ENCODE measurements at regions not wholly inside any gene's neighbourhood (a gene's known extent, or its start where the extent isn't known, plus 50 kb on each side); places are given as distances from the start of the nearest gene placed in this dataset.

DNA sequence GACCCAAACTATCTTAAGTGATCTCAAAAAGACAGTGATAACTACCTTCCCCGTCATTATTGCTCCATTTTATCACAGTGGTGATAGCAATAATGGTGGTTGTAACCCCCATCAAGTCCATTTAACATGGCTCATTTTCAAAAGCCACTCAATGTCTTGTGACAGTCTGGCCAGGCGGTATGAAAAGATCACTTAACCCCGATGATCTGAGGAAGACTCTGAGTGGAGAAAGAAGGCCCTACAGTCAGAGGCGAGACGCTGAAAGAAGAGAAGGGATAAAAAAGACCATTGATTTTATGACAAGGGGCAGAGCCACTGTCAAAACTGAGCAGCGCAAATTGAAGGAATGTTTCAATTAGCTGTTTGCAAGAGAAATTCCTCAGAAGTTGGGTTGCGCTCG is 417.2 kb upstream of the PBX1 start:
- 40 to 46% methylated on average over 8 of the region's 8 CpGs for WGBS, 2 experiments (ENCODE audit: low coverage in 1 of 2, low lambda C conversion rate in 2 of 2, missing lambda C conversion rate in 2 of 2)
- Histone ChIP-seq H4K20me1 (ENCODE audit: insufficient read depth) (no peaks in the 10 kb centered on the region), H3K4me2 (ENCODE audit: unreplicated experiment) (no peak overlapping the region), H3K9me2 (ENCODE audit: insufficient read depth) (no peaks in the 10 kb centered on the region), H3K9ac (no peak overlapping the region), H3K4me1 (ENCODE audit: insufficient read depth) (no peaks in the 10 kb centered on the region), H2AFZ (no peak overlapping the region), H3K9me3 (ENCODE audit: low read depth) (no peaks in the 10 kb centered on the region), H3F3A (ENCODE audit: insufficient read depth) (no peaks in the 10 kb centered on the region), H3K36me3 (ENCODE audit: low read depth) (no peaks in the 10 kb centered on the region), H3K4me3 (no peak overlapping the region), H3K79me2 (ENCODE audit: insufficient read depth) (no peaks in the 10 kb centered on the region), H3K27ac (no peak overlapping the region), H3K27me3 (replicated peaks; ENCODE audit: insufficient read depth) (no peaks in the 10 kb centered on the region)
- TF ChIP-seq EZH2phosphoT487 (IDR thresholded peaks at IDR 0.05; ENCODE audit: insufficient read depth, low read depth) (no peak), EZH2 (IDR thresholded peaks at IDR 0.05; ENCODE audit: insufficient read depth, poor library complexity, severe bottlenecking) (no peak)
- DNase-seq, result no peak
- in situ Hi-C loops (cut with MboI), result no loop called here

DNA sequence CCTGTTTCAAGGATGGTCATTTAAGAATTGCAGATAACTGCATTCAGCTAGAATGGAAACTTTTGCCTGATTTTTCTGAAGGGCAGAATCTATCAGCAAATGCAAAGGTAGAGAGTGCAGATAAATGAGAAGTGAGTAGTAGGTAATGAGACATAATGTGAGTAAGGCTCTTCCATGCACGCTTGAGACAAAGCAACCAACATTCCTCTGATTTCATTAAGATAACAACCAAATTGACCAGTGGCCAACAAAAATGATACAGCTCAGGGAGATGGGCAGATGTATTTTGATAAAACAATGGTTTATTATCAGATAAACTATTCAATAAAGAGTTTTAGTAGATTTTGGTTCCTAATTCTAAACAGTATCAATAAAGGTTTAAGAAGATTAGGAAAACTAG is 404.4 kb upstream of the PBX1 start:
- TF ChIP-seq EZH2phosphoT487 (IDR thresholded peaks at IDR 0.05; ENCODE audit: insufficient read depth, low read depth), result no peak
- TF ChIP-seq EZH2 (IDR thresholded peaks at IDR 0.05; ENCODE audit: insufficient read depth, poor library complexity, severe bottlenecking), result no peak
- no peak for DNase-seq
- H3K79me2 ChIP-seq (ENCODE audit: insufficient read depth), result no peaks in the 10 kb centered on the region
- no peaks in the 10 kb centered on the region for H3K9me2 ChIP-seq (ENCODE audit: insufficient read depth)
- H3K4me2 ChIP-seq (ENCODE audit: unreplicated experiment), result no peak overlapping the region
- no peak overlapping the region for H3K9ac ChIP-seq
- H3F3A ChIP-seq (ENCODE audit: insufficient read depth), result no peaks in the 10 kb centered on the region
- in situ Hi-C loops (cut with MboI), result loop anchor here (25.0 kb wide), 1 partner anchor 633 kb away; no protein-coding TSS in a partner anchor
- no peaks in the 10 kb centered on the region for H3K4me1 ChIP-seq (ENCODE audit: insufficient read depth)
- H4K20me1 ChIP-seq (ENCODE audit: insufficient read depth), result no peaks in the 10 kb centered on the region
- H3K36me3 ChIP-seq (ENCODE audit: low read depth), result no peaks in the 10 kb centered on the region
- no peak overlapping the region for H2AFZ ChIP-seq
- no peak overlapping the region for H3K27ac ChIP-seq
- WGBS, 2 experiments (ENCODE audit: low coverage in 1 of 2, low lambda C conversion rate in 2 of 2, missing lambda C conversion rate in 2 of 2), result 25 to 37% methylated on average over 1 of the region's 1 CpG
- H3K27me3 ChIP-seq (replicated peaks; ENCODE audit: insufficient read depth), result no peaks in the 10 kb centered on the region
- no peaks in the 10 kb centered on the region for H3K9me3 ChIP-seq (ENCODE audit: low read depth)
- no peak overlapping the region for H3K4me3 ChIP-seq

- no peaks in the 10 kb centered on the region for H3F3A ChIP-seq (ENCODE audit: insufficient read depth)
- WGBS, 2 experiments (ENCODE audit: low coverage in 1 of 2, low lambda C conversion rate in 2 of 2, missing lambda C conversion rate in 2 of 2), result 62 to 64% methylated on average over 4 of the region's 4 CpGs
- in situ Hi-C loops (cut with MboI), result loop anchor here (25.0 kb wide), 1 partner anchor 632 kb away; no protein-coding TSS in a partner anchor
- no peaks in the 10 kb centered on the region for H3K9me3 ChIP-seq (ENCODE audit: low read depth)
- no peak overlapping the region for H2AFZ ChIP-seq
- no peak for DNase-seq
- no peaks in the 10 kb centered on the region for H3K4me1 ChIP-seq (ENCODE audit: insufficient read depth)
- no peak overlapping the region for H3K9ac ChIP-seq
- no peak overlapping the region for H3K27ac ChIP-seq
- no peaks in the 10 kb centered on the region for H4K20me1 ChIP-seq (ENCODE audit: insufficient read depth)
- H3K27me3 ChIP-seq (replicated peaks; ENCODE audit: insufficient read depth), result no peaks in the 10 kb centered on the region
- no peaks in the 10 kb centered on the region for H3K9me2 ChIP-seq (ENCODE audit: insufficient read depth)
- H3K79me2 ChIP-seq (ENCODE audit: insufficient read depth), result no peaks in the 10 kb centered on the region
- TF ChIP-seq EZH2 (IDR thresholded peaks at IDR 0.05; ENCODE audit: insufficient read depth, poor library complexity, severe bottlenecking) (no peak), EZH2phosphoT487 (IDR thresholded peaks at IDR 0.05; ENCODE audit: insufficient read depth, low read depth) (no peak)
- H3K36me3 ChIP-seq (ENCODE audit: low read depth), result no peaks in the 10 kb centered on the region
- no peak overlapping the region for H3K4me3 ChIP-seq
- H3K4me2 ChIP-seq (ENCODE audit: unreplicated experiment), result no peak overlapping the region
Observed at GRCh38 chr1:164155347-164155746, 403.6 kb upstream of the PBX1 start.

DNA sequence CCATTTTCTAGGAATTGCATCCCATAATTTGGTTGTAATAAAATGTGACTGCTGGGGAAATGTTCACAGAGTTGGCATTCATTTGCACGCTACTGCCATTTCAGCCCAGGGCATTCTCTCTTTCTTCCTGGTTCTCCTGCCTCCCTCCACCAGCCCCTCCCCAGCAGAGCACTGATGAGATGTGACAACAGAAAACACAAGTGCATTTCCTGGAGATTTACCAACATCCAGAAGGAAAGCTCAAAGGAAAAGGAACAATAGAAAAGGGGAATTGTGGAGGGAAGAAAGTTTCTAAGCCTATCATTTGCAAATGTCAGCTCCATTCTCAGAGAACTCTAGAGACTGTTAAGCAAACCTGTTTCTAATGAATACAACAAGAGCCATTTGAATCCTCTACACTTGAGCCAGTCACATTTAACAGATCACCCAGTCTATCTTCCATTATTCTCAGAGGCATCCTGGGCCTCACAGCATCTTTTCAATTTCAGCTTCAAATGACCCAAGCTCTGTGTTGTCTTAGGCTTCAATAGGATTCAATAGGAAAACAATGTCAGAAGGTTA is 395.6 kb upstream of the PBX1 start:
- Histone ChIP-seq H4K20me1 (ENCODE audit: insufficient read depth) (no peaks in the 10 kb centered on the region), H2AFZ (no peak overlapping the region), H3K27me3 (replicated peaks; ENCODE audit: insufficient read depth) (no peaks in the 10 kb centered on the region; the same call in 1 of the 2 replicates), H3K79me2 (ENCODE audit: insufficient read depth) (no peaks in the 10 kb centered on the region), H3K4me2 (ENCODE audit: unreplicated experiment) (no peak overlapping the region), H3K9me2 (ENCODE audit: insufficient read depth) (no peaks in the 10 kb centered on the region), H3K27ac (no peak overlapping the region), H3K4me3 (no peak overlapping the region), H3K36me3 (ENCODE audit: low read depth) (no peaks in the 10 kb centered on the region), H3K4me1 (ENCODE audit: insufficient read depth) (no peaks in the 10 kb centered on the region), H3F3A (ENCODE audit: insufficient read depth) (no peaks in the 10 kb centered on the region), H3K9me3 (ENCODE audit: low read depth) (no peaks in the 10 kb centered on the region), H3K9ac (no peak overlapping the region)
- 69 to 91% methylated on average over 1 of the region's 1 CpG for WGBS, 2 experiments (ENCODE audit: low coverage in 1 of 2, low lambda C conversion rate in 2 of 2, missing lambda C conversion rate in 2 of 2)
- in situ Hi-C loops (cut with MboI), result loop anchor here (25.0 kb wide), 1 partner anchor 624 kb away; no protein-coding TSS in a partner anchor
- TF ChIP-seq EZH2 (IDR thresholded peaks at IDR 0.05; ENCODE audit: insufficient read depth, poor library complexity, severe bottlenecking) (no peak), EZH2phosphoT487 (IDR thresholded peaks at IDR 0.05; ENCODE audit: insufficient read depth, low read depth) (no peak)
- no peak for DNase-seq
